C4-2B (cell line): ENCODE measurements at regions not wholly inside any gene's neighbourhood (a gene's known extent, or its start where the extent isn't known, plus 50 kb on each side); places are given as distances from the start of the nearest gene placed in this dataset.

Source experiments
- CTCF ChIP-seq: fragments of 450-650 bp; conservative IDR thresholded peaks from 2 replicates; pipeline ENCODE4 v1.5.1; 2017; ENCODE audit warnings: mild to moderate bottlenecking
- ZFX ChIP-seq: fragments of 450-650 bp; IDR thresholded peaks from 2 replicates; pipeline ENCODE4 v1.6.1; 2017

GRCh38 chr9:13479096-13479495, 199.6 kb upstream of the MPDZ start:
- TF ChIP-seq CTCF = no peak
- no peak for TF ChIP-seq ZFX
